ENCODE measurements at regions not wholly inside any gene's neighbourhood (a gene's known extent, or its start where the extent isn't known, plus 50 kb on each side); places are given as distances from the start of the nearest gene placed in this dataset.

DNA sequence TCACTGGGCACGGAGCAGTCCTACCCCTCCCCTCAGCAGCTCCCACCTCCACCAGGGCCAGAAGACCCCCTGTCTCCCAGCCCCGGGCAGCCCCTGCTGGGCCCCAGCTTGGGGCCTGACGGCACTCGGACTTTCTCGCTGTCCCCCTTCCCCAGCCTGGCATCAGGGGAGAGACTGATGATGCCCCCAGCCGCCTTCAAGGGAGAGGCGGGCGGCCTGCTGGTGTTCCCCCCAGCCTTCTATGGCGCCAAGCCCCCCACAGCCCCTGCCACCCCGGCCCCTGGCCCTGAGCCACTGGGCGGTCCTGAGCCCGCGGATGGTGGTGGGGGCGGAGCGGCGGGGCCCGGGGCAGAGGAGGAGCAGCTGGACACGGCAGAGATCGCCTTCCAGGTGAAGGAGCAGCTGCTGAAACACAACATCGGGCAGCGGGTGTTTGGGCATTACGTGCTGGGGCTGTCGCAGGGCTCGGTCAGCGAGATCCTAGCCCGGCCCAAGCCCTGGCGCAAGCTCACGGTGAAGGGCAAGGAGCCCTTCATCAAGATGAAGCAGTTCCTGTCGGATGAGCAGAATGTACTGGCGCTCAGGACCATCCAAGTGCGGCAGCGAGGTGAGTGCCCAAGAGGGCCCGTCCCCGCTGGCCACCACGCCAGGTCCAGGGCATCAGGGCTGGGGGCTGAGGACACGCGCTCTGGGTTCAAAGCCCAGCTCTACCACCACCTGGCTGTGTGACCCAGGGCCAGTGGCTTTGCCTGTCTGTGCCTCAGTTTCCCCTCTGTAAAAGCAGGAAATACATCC is 58.6 kb downstream of the PHETA1 start:
- DNase-seq = no peak

DNA sequence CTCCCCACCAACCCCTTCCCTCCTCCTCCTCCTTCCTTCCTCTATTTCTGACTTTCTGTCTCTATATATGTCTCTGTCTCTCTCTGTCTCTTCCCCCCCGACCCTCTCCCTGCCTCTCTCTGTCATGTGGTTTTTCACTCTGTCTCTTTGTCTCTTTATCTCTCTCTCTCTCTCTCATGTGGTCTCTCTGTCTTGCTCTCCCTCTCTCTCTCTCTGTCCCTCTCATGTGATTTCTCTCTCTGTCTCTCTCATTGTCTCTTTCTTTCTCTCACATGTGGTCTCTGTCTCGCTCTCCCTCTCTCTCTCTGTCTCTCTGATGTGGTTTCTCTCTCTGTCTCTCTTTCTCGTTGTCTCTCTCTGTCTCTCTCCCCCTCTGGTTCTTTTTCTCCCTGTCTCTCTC is 59.3 kb downstream of the PHETA1 start:
- no peak for DNase-seq

DNA sequence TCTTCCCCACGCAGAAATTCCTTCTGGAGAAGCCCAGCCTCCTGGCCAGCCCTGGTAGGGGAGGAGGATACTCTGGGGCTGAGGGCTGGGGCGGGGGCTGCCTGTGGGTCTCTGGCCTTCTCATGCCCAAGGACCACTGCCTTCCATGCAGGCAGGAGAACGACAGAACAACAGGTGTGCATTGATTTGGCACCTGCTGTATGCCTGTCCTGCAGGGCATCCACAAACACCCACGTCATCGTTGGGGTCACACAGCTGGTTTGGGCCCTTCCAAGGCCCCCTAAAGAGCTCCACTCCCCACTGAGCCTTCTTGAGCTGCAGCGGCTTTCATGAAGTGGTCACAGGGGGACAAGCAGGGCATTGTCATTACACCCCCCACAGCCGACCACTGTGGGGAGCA is 60.4 kb downstream of the PHETA1 start:
- no peak for DNase-seq

DNA sequence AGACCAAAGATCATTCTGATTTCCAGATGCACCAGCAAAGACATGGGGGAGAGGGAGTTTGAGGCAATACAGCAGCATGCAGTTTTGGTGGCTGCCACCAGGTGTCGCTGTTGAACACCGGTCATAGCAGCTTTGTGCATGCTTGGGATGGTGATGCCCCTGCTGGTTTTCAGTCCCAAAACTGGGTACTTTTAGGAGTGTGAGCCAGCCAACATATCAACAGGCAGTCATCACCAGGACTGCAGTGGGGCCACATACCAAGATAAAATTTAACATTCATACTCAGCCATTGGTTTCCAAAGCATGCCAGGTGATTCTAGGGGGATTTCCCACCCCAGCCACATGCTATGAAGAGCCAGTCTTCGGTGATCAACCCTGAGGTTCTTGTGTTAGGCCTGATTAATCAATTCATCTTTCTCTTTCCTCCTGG is 64.2 kb downstream of the PHETA1 start:
- peak; percentile 74 to 77 for DNase-seq

DNA sequence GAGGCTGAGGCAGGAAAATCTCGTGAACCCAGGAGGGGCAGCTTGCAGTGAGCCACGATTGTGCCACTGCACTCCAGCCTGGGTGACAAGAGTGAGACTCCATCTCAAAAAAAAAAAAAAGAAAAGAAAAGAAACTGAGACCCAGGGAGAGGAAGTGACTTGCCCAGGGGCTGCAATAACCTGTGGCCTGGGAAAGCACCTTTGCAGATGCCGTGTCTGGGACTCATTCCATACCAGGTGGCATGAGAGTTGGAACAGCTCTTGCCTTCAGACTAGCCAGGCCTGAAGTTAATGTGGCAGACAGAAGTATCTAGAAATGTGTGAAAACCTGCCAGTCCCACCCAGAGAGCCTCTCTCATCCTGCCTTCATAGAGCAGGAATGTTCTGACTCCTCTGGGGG is 65.4 kb downstream of the PHETA1 start:
- no peak for DNase-seq

DNA sequence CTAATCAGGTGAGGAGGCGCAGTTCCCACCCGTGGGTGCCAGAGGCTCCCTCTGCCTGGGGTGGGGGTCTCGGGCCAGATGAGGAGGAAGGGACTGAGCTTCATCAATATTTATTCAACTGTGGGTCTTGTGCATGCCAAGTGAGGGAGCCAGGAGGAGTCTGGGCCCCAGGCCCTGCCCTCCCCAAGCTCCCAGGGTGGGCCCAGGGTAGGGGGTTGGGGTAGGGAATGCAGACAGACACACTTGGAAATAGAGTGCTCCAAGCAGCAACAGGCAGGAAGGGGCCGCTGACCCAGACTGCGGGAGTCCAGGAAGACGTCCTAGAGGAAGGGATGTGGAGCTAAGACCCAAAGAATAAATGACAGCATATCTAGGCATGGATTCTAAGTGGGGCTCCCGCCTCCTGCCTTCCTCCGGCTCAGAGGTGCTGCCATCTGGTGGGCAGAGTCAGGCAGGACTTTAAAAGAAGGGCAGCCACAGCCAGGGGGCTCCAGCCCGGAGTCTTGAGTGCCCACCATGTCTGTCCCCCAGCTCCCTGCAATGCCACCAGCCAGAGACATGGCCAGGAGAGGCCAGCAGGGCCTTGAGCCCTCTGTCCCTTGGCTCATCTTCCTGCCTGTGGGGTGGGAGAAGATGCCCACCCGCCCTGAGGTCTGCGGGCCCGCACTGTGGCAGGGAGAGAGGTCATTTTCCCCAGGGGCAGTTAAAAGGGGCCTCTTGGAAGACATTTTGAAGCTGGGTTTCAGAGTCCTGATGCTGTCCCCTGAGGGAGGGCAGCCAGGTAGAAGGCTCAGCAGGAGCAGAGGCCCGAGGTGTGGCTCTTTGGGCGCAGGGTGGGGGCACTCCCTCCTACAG is 70.1 kb downstream of the PHETA1 start:
- peak; percentile 69 to 71 for DNase-seq

DNA sequence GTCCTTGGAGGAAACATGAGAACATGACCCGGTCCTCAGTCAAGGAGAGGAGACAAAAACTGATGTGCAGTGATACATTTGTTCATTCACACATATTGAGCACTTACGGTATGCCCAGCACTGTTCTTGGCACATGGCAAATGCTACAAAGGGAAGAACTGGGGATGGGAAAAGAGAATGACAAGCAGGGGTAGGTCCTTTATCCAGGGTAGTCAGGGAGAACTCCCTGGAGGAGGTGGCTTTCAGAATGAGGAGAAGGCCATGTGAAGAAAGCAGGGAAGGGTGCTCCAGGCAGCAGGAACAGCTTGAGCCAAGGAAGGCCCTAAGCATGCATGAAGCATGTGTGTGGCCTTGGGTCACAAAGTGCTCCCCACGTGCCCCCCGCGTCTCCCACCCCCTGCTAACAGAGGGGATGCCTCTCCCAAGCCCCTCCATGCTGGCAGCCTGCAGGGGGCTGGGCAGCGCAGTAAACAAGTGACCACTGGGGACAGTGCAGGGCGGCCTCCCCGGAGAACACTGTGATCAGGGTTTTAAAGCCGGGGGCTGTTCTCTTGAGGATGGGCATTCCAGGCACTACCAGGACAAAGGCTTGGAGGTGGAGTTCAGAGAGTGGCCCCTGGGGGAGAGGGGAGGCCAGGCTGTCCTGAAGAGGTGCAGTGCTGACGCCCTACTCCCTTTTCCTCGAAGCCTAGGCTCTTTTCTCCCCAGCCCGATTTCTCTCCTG is 71.0 kb downstream of the PHETA1 start:
- no peak for DNase-seq

DNA sequence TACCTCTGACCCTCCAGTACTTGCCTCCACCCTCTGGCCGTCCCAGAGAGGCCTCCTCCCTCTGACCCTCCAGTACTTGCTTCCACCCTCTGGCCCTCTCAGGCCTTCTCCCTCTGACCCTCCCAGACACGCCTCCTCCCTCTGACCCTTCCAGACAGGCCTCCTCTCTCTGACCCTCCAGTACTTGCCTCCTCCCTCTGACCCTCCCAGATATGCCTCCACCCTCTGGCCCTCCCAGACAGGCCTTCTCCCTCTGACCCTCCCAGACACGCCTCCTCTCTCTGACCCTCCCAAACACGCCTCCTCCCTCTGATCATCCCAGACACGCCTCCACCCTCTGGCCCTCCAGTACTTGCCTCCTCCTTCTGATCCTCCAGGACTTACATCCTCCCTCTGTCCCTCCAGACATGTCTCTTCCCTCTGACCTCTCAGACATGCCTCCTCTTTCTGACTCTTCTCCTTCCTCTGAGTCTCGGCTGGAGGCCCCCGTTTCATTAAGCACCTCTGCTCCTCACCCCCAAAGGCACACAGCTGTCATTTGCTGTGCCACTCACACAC is 71.9 kb downstream of the PHETA1 start:
- no peak for DNase-seq

DNA sequence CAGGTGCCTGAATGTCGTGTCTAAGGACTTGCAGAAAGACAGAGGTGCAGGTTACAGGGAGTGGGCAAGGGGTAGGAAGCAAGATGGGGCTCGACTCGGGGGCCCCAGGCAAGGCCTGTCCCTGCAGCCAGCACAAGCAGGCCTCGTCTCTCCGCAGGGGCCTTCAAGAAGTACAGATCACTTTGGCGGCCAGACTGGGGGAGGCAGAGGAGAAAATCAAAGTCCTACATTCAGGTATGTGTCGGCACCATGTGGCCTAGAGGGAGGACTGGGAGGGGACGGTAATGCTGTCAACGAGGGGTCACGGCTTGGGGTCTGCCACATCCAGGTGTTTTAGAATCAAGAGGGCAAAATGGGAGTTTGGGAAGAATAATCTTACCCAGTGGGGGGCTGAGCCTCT is 73.7 kb downstream of the PHETA1 start:
- DNase-seq = no peak

DNA sequence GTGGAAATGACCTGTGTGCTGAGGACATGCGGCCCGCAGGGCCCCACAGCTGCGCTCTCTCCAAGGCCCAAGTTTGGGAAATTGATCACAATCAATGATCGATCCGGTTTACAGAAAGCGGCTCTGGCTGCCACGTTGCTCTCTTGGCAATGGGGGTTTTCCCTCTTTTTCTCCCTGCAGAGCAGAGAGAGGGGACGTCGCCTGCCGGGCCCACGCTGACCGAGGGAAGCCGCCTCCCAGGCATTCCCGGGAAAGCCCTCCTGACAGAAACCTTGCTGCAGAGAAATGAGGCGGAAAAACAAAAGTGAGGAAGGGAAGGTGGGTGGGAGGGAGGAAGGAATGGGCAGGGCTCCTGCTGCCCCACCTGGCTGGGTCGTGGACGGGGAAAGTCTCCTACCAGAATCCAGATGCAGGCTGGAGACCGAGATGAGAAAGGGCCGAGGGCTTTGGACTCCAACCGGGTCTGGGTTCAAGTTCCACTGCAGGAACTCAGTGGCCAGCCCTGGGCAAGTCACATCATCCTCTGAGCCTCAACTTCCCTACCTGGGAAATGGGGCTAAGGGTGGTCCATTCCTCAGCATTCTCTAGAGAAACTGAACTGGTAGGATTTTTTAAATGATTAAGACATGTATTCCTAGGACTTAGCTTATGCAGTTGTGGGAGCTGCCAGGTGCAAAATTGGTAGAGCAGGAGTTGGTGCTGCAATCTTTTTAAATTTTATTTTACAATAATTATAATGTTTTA is 75.5 kb downstream of the PHETA1 start:
- DNase-seq = no peak

DNA sequence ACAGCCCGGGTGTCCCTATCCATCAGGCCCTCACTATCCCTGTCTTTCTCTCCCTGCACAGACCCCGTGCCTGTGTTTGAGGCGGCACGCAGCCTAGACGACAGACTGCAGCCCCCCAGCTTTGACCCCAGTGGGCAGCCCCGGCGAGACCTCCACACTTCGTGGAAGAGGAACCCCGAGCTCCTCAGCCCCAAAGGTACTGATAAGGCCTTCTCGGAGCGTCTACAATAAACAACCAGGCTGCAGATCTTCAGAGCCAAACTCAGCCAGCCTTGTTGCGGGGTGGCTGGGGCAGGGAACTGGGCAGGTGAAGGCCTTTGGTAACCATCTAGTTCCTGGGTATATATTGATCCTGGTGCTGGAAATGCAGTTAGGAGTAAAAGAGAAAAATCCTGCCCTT is 77.5 kb downstream of the PHETA1 start:
- DNase-seq = no peak

DNA sequence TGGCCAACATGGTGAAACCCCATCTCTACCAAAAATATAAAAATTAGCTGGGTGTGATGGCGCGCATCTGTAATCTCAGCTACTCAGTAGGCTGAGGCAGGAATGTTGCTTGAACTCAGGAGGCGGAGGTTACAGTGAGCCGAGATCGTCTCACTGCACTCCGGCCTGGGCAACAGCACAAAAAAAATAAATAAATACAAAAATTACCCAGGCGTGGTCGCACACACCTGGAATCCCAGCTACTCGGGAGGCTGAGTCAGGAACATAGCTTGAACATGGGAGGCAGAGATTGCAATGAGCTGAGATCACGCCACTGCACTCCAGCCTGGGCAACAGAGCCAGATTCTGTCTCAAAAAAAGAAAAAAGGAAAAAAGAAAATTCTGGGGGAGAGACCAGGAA is 80.1 kb downstream of the PHETA1 start:
- DNase-seq = no peak

DNA sequence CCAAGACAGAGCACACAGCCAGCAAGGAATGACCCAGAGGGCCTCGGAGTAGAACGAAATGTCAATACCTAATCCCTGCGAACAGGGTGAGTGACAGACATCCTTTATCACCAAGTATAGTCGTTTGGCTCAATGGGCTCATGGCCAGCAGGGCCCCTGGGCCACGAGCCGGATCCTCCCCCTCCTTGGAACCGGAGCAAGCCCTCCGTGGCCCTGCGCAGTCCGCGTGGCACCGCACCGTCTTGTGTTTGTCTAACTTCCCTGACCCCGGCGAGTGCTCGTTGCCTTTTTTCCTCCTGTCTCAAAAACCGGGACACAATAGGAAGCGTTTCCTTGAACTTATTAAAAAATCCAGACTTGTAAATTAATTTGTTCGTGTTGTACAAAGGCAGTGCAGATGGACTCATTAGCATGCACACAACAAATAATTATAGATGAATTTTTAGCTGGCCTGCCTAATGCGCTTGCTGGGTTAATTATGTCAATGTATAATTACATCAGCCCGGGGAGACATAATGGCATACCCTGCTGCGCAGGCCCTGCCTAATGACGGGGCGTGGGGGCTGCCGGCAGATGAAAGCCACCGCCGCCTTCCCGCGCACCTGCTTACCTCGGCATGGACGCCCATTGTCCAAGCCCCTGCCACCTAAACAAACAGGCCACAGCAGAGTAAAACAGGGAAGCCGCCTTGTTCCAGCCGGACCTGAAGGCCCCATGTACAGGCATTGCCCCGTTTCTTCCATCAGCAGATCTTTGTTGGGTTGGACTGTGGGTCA is 81.6 kb downstream of the PHETA1 start:
- no peak for DNase-seq

DNA sequence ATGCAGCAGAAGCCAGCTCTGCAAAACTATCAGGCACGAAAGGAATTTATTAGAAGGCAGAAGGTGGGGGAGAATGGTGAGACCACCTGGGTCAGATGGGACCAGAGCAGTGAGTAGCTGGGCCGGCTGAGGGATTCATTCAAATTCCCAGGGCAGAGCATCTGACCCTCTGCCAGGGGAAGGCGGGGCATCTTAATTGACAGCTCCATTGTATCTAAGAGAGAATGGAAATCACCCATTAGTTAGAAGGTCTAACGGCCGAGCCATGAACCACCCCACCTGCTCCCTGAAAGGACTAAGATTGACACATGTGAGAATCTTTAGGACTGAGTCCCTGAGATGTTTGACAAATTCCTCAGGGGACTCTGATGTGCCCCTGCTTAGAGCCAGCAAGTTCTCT is 83.7 kb downstream of the PHETA1 start:
- no peak for DNase-seq

DNA sequence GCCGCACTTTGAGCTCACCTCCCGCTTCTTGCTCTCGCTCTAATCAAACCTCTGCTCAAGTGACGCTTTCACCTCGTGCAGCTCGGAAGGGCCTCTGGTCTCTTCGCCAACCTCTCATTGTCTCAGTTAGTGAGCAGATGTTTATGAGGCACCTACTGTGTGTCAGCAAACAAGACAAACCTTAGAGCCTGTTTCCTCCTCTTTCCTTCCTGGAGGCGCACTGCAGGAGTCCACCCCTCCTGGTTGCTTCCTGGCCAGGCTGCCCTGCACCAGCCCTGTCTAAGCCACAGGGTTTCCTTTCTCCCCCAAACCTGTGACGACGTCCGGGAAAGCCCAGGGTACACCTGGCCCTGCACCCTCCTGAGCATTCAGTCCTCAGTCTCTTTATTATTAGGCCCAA is 84.2 kb downstream of the PHETA1 start:
- DNase-seq = no peak

DNA sequence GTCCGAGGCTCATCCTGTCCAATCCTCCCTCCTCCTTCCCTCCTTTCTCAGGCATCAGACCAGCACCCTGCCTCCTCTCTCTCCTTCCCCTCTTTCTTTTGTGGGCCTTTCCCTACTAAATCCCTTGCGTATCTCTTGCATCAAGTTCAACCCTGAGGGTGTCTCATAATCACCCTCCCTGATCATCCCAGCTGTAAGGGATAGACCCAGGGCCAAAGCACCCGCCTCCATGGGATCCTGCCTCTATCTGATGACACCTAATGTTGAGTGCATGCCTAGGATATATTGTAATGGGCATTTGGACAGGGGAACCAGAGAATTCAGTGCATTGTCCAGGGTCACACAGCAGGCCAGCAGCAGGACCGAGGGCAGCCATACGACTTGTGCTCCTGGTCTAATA is 84.9 kb downstream of the PHETA1 start:
- DNase-seq = no peak

DNA sequence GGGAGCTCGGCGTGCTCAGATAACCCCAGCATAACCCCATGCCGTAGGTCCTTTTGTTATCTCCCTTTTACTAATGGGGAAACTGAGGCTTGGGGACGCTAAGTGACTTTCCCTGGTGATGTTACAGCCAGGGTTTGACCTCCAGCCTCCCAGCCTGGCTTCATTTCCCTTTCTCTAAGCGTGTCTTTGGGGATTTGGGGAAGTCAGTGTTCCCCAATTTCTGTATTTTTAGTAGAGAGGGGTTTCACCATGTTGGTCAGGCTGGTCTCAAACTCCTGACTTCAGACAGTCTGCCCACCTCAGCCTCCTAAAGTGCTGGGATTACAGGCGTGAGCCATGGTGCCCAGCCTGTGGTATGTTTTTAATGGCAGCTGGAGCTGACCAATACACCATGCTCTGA is 85.4 kb downstream of the PHETA1 start:
- no peak for DNase-seq

DNA sequence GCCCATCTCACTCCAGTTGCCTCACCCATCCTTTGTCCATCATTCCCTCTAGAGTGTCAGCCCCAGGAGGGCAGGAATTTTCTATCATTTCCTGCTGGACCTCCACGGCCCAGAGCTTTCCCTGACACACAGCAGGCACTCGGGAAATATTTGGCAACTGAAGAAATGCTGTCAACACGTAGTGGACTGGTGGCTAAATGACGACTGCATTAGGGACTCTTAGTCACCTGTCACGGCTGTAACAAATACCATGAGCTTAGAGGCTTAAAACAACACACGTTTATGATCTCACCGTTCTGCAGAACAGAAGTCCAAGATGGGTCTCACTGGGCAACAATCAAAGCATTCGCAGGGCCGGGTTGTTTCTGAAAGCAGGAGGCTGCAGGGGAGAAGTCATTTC is 91.3 kb downstream of the PHETA1 start:
- DNase-seq = no peak

DNA sequence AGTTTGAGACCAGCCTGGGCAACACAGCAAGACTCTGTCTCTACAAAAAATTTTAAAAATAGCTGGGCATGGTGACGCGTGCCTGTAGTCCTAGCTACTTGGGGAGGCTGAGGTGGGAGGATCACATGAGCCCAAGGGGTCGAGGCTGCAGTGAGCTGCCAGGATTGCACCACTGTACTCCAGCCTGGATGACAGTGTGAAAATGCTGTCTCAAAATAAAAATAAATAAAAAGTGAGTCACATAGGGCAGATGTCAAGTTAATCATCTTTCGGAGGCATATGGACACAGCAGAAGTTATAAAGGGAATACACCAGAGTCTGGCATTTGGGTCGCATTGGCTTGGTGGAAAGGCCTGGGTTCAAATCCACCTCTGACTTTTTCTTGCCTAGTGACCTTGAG is 92.7 kb downstream of the PHETA1 start:
- no peak for DNase-seq

DNA sequence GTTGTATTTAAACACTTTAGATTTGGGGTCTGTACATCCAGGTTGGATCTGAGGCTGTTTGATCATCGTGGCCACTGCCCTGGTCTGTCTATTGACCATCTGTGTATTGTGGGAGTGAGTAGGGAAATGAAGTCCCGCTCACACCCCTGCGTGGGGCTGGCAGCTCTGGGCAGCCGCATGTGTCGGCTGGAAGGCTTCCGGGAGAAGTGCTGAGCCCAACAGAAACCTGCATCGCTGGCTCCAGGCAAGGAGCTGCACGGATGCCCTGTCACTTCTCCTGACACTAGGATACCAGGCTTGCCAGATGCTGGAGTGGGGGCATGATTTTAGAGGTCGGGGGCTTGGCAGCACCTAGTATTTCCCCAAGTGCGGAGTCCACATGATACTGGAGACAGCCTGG is 93.6 kb downstream of the PHETA1 start:
- no peak for DNase-seq

DNA sequence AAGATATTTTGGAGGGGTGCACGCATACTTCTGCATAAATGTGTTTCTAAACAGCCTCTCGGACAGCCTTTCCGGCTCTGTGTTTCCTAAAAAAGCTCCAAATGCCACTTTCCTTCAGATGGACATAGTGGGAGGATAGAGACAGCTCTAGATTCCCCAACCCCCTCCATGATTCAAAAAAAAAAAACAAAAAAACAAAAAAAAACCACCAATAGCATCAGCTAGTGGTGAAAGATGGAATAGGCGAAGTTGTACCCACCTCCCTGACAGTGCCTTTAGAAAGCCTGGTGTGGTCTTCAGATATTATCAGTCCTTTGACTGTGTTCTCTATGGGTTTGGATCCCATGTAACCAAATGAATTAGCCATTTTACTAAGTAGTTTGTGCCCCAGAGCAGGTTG is 94.1 kb downstream of the PHETA1 start:
- no peak for DNase-seq
